ENCODE measurements at regions not wholly inside any gene's neighbourhood (a gene's known extent, or its start where the extent isn't known, plus 50 kb on each side); places are given as distances from the start of the nearest gene placed in this dataset.

DNA sequence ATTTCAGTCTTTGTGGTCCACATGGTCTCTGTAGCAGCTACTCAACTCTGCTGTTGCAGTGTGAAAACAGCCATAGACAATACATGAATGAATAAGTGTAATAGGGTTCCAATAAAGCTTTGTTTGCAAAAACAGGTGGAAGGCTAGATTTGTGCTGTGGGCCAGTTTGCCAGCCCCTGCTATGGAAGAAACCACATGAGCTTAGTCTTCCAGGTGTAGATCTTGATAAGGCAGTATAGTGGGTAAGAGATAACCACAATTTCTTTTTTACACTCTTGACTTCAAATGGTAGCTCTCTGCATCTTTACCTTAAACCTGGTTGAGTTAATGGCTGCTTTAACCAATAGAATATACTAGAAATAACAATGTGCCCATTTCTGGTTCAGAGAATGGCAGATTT is 135.0 kb upstream of the PALS2 start:
- no peak for TF ChIP-seq EZH2 (IDR thresholded peaks at IDR 0.05; ENCODE audit: borderline replicate concordance)
- TF ChIP-seq, protein P1, sequence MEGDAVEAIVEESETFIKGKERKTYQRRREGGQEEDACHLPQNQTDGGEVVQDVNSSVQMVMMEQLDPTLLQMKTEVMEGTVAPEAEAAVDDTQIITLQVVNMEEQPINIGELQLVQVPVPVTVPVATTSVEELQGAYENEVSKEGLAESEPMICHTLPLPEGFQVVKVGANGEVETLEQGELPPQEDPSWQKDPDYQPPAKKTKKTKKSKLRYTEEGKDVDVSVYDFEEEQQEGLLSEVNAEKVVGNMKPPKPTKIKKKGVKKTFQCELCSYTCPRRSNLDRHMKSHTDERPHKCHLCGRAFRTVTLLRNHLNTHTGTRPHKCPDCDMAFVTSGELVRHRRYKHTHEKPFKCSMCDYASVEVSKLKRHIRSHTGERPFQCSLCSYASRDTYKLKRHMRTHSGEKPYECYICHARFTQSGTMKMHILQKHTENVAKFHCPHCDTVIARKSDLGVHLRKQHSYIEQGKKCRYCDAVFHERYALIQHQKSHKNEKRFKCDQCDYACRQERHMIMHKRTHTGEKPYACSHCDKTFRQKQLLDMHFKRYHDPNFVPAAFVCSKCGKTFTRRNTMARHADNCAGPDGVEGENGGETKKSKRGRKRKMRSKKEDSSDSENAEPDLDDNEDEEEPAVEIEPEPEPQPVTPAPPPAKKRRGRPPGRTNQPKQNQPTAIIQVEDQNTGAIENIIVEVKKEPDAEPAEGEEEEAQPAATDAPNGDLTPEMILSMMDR (IDR thresholded peaks at IDR 0.05; ENCODE audit: poor library complexity), result no peak
- TF ChIP-seq EZH2phosphoT487 (IDR thresholded peaks at IDR 0.05; ENCODE audit: low read depth, severe bottlenecking, unreplicated experiment), result no peak

All from hepatocyte (in vitro differentiated cells).